Caco-2 (cell line): ENCODE measurements at regions not wholly inside any gene's neighbourhood (a gene's known extent, or its start where the extent isn't known, plus 50 kb on each side); places are given as distances from the start of the nearest gene placed in this dataset.

Source experiments
- BruUV-seq: library from RNA; stranded (reverse); fragments of 400-500 nt; replicated peaks from 2 replicates; lab custom pipeline; 2021; lab: Mats Ljungman, UMichigan
- CTCF ChIA-PET: fragments of 300-600 bp; sonication (Branson Sonifier 250); formaldehyde crosslinking; loops from one replicate; lab custom pipeline; 2022; ENCODE audit warnings: antibody characterized with exemption; lab: Charles Lee
- POLR2A ChIA-PET: fragments of 300-600 bp; sonication (Branson Sonifier 250); formaldehyde crosslinking; loops from one replicate; lab custom pipeline; 2022; ENCODE audit warnings: antibody characterized with exemption; lab: Charles Lee
- DNase-seq, 2 experiments: peaks; one replicate each; pipeline versions ENCODE4 v3.0.0 to v3.0.0-alpha.2; 2020 to 2022
- H3K27me3 ChIP-seq: replicated peaks from 2 replicates; pipeline ENCODE4 v1.6.0; 2011; ENCODE audit warnings: low read length; ENCODE audit not compliant: control insufficient read depth, insufficient read depth
- H3K36me3 ChIP-seq: 2 replicates; pipeline ENCODE4 v1.5.1; 2011; ENCODE audit warnings: low read length; ENCODE audit not compliant: control insufficient read depth, insufficient read depth
- H3K4me1 ChIP-seq: fragments of 250-450 bp; sonication (Bioruptor Pico); 2 replicates; pipeline ENCODE4 v1.5.1; 2020; ENCODE audit warnings: mild to moderate bottlenecking
- H3K4me3 ChIP-seq: 2 replicates; pipeline ENCODE4 v1.5.1; 2011; ENCODE audit warnings: low read depth, mild to moderate bottlenecking, control low read depth, low read length
- H3K9me3 ChIP-seq: fragments of 250-450 bp; sonication (Bioruptor Pico); 2 replicates; pipeline ENCODE4 v1.5.1; 2020; ENCODE audit warnings: mild to moderate bottlenecking, moderate library complexity
- H3K27ac Mint-ChIP-seq: one replicate; pipeline ENCODE4 v1.8.0; 2022; ENCODE audit warnings: mixed read lengths; ENCODE audit not compliant: unreplicated experiment
- H3K27me3 Mint-ChIP-seq: one replicate; pipeline ENCODE4 v1.8.0; 2022; ENCODE audit warnings: mixed read lengths; ENCODE audit not compliant: insufficient read depth, unreplicated experiment
- H3K36me3 Mint-ChIP-seq: one replicate; pipeline ENCODE4 v1.8.0; 2022; ENCODE audit warnings: mild to moderate bottlenecking, mixed read lengths; ENCODE audit not compliant: insufficient read depth, unreplicated experiment
- H3K4me1 Mint-ChIP-seq: one replicate; pipeline ENCODE4 v1.8.0; 2022; ENCODE audit warnings: low read depth, mixed read lengths; ENCODE audit not compliant: unreplicated experiment
- H3K4me3 Mint-ChIP-seq: one replicate; pipeline ENCODE4 v1.8.0; 2022; ENCODE audit warnings: mild to moderate bottlenecking, moderate library complexity, mixed read lengths; ENCODE audit not compliant: unreplicated experiment
- H3K9me3 Mint-ChIP-seq: one replicate; pipeline ENCODE4 v1.8.0; 2022; ENCODE audit warnings: mixed read lengths; ENCODE audit not compliant: unreplicated experiment
- intact Hi-C: fragments of 100-400 bp; cut with micrococcal nuclease; formaldehyde crosslinking; loops from one replicate; pipeline ENCODE4 v1.10.0; 2022; ENCODE audit not compliant: unreplicated experiment
- TF ChIP-seq, protein P1 (sequence below), 2 experiments: fragments of 200-600 bp in 1 of 2; IDR thresholded peaks; 1 replicate in 1 of 2; 2 replicates in 1 of 2; pipeline versions ENCODE4 v1.5.1 to v1.8.0; 2011 to 2022; ENCODE audit warnings: antibody characterized with exemption in 1 of 2, control low read depth in 1 of 2, inconsistent platforms in 1 of 2, low read depth in 1 of 2, low read length in 1 of 2, mild to moderate bottlenecking in 1 of 2, moderate library complexity in 1 of 2; ENCODE audit not compliant: insufficient read depth in 1 of 2, severe bottlenecking in 1 of 2, unreplicated experiment in 1 of 2

DNA sequence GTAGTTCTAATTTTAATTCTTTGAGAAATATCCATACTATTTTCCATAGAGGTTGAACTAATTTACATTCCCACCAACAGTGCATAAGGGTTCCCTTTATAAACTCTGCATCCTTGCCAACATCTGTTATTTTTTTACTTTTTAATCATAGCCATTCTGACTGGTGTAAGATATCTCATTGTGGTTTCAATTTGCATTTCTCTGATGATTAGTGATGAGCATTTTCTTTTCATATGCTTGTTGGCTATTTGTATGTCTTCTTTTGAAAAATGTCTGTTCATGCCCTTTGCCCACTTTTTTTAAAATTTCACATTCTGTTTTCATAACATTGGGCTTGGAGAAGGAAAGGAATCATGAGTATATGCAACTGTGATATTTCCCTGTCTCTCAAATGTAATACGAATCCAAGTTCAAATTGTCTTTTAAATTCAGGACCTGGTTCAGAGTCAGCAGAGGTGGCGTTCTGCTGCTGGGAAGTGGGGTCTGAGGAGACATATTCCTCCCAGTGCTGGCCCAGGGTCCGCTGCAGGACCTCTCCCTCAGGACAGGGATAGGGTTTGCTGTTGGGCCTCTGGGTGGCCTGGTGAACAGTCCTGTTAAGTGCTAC is 81.2 kb upstream of the ETV6 start:
- Mint-ChIP-seq H3K27ac (no peak overlapping the region), H3K4me1 (no peaks in the 10 kb centered on the region), H3K4me3 (no peak overlapping the region), H3K27me3 (peaks cover 8% of the 10 kb centered on the region), H3K9me3 (peaks cover 10% of the 10 kb centered on the region), H3K36me3 (no peaks in the 10 kb centered on the region)
- Histone ChIP-seq H3K27me3 (no peaks in the 10 kb centered on the region), H3K9me3 (no peaks in the 10 kb centered on the region; the same call in 1 of the 2 replicates), H3K4me1 (no peaks in the 10 kb centered on the region), H3K36me3 (no peaks in the 10 kb centered on the region), H3K4me3 (no peak overlapping the region)
- no peak for DNase-seq
- TF ChIP-seq, protein P1, sequence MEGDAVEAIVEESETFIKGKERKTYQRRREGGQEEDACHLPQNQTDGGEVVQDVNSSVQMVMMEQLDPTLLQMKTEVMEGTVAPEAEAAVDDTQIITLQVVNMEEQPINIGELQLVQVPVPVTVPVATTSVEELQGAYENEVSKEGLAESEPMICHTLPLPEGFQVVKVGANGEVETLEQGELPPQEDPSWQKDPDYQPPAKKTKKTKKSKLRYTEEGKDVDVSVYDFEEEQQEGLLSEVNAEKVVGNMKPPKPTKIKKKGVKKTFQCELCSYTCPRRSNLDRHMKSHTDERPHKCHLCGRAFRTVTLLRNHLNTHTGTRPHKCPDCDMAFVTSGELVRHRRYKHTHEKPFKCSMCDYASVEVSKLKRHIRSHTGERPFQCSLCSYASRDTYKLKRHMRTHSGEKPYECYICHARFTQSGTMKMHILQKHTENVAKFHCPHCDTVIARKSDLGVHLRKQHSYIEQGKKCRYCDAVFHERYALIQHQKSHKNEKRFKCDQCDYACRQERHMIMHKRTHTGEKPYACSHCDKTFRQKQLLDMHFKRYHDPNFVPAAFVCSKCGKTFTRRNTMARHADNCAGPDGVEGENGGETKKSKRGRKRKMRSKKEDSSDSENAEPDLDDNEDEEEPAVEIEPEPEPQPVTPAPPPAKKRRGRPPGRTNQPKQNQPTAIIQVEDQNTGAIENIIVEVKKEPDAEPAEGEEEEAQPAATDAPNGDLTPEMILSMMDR (IDR thresholded peaks at IDR 0.05; ENCODE audit: insufficient read depth in 1 of 2, low read depth in 1 of 2, low read length in 1 of 2, severe bottlenecking in 1 of 2, unreplicated experiment in 1 of 2), result no peak
- intact Hi-C loops, result no loop called here
- ChIA-PET CTCF (no interaction called here), POLR2A (no interaction called here)
- no TSS peak for BruUV-seq

DNA sequence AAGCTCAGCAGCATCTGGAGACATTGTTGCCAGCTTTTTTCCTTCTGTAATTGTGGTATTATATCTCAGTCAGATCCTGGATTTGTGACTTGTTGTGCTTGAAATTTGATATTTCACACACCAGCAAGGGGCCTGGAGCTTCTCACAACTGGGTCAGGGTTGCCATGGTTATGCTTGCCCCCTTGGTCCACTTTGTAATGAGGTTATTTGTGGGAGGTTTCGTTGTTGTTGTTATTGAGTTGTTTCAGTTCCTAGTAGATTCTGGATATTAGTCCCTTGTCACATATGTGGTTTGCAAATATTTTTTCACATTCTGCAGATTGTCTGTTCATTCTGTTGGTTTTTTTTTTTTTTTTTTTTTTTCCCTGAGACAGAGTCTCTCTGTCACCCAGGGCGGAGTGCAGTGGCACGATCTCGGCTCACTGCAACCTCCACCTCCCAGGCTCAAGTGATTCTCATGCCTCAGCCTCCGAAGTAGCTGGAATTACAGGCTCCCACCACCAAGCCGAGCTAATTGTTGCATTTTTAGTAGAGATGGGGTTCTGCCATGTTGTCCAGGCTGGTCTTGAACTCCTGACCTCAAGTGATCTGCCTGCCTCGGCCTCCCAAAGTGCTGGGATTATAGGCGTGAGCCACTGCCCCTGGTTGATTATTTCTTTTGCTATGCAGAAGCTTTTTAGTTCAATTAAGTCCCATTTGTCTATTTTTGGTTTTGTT is 80.6 kb upstream of the ETV6 start:
- H3K27me3 ChIP-seq, result no peaks in the 10 kb centered on the region
- no peak overlapping the region for H3K4me3 ChIP-seq
- Mint-ChIP-seq H3K36me3 (no peaks in the 10 kb centered on the region), H3K9me3 (peaks cover 13% of the 10 kb centered on the region), H3K4me1 (no peaks in the 10 kb centered on the region), H3K4me3 (no peak overlapping the region), H3K27ac (no peak overlapping the region), H3K27me3 (peaks cover 8% of the 10 kb centered on the region)
- no TSS peak for BruUV-seq
- ChIA-PET POLR2A (no interaction called here), CTCF (no interaction called here)
- H3K4me1 ChIP-seq, result no peaks in the 10 kb centered on the region
- H3K9me3 ChIP-seq, result peaks cover 3% of the 10 kb centered on the region; the same call in 1 of the 2 replicates
- TF ChIP-seq, protein P1 (IDR thresholded peaks at IDR 0.05; ENCODE audit: insufficient read depth in 1 of 2, low read depth in 1 of 2, low read length in 1 of 2, severe bottlenecking in 1 of 2, unreplicated experiment in 1 of 2), result no peak
- DNase-seq, result no peak
- no peaks in the 10 kb centered on the region for H3K36me3 ChIP-seq
- intact Hi-C loops, result no loop called here

DNA sequence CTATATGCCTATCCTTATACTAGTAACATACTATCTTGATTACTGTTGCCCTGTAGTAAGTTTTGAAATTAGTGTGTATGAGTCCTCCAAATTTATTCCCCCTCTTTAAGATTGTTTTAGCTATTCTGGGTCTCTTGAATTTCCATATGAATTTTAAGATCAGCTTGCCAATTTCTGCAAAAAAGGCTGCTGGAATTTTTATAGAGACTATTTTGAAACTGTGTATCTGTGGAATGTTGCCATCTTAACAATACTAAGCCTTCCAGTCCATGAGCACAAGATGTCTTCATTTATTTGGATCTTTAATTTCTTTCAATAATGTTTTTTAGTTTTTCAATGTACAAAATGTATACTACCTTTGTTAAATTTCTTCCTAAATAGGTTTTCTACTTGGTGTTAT is 79.8 kb upstream of the ETV6 start:
- CTCF ChIA-PET, result no interaction called here
- no peaks in the 10 kb centered on the region for H3K36me3 Mint-ChIP-seq

More for the DNA sequence above, 79.8 kb upstream of the ETV6 start:
- Histone ChIP-seq H3K9me3 (peaks cover 7% of the 10 kb centered on the region), H3K4me1 (no peaks in the 10 kb centered on the region), H3K36me3 (no peaks in the 10 kb centered on the region), H3K4me3 (no peak overlapping the region), H3K27me3 (no peaks in the 10 kb centered on the region)
- DNase-seq, result no peak
- no peaks in the 10 kb centered on the region for H3K4me1 Mint-ChIP-seq
- no peak overlapping the region for H3K4me3 Mint-ChIP-seq
- POLR2A ChIA-PET, result no interaction called here
- H3K9me3 Mint-ChIP-seq, result peaks cover 18% of the 10 kb centered on the region
- intact Hi-C loops, result no loop called here
- H3K27ac Mint-ChIP-seq, result no peak overlapping the region
- no TSS peak for BruUV-seq
- TF ChIP-seq, protein P1 (IDR thresholded peaks at IDR 0.05; ENCODE audit: insufficient read depth in 1 of 2, low read depth in 1 of 2, low read length in 1 of 2, severe bottlenecking in 1 of 2, unreplicated experiment in 1 of 2), result no peak
- H3K27me3 Mint-ChIP-seq, result peaks cover 8% of the 10 kb centered on the region
